ENCODE measurements at regions not wholly inside any gene's neighbourhood (a gene's known extent, or its start where the extent isn't known, plus 50 kb on each side); places are given as distances from the start of the nearest gene placed in this dataset.

- no peak for TF ChIP-seq POLR2A (IDR thresholded peaks at IDR 0.05)
- no peak for TF ChIP-seq CTCF (IDR thresholded peaks at IDR 0.05)
These were observed 151.4 kb downstream of the OAT start for GRCh38 chr10:124267231-124267885.
